PC-3 (cell line): ENCODE measurements at regions not wholly inside any gene's neighbourhood (a gene's known extent, or its start where the extent isn't known, plus 50 kb on each side); places are given as distances from the start of the nearest gene placed in this dataset.

Experiments used
- EZH2 ChIP-seq: fragments of 300-600 bp; sonication (generic); IDR thresholded peaks from one replicate; pipeline ENCODE4 v1.6.1; 2017; ENCODE audit warnings: antibody characterized with exemption, mild to moderate bottlenecking, low read length; ENCODE audit not compliant: unreplicated experiment
- EZH2phosphoT487 ChIP-seq: fragments of 300-600 bp; sonication (generic); IDR thresholded peaks from 2 replicates; pipeline ENCODE4 v1.6.1; 2018; ENCODE audit warnings: mild to moderate bottlenecking, antibody characterized with exemption, low read length, borderline replicate concordance
- TF ChIP-seq, protein P1 (sequence below): fragments of 300-600 bp; sonication (generic); conservative IDR thresholded peaks from 2 replicates; pipeline ENCODE4 v1.5.1; 2017; ENCODE audit warnings: antibody characterized with exemption, low read depth, mild to moderate bottlenecking, low read length

DNA sequence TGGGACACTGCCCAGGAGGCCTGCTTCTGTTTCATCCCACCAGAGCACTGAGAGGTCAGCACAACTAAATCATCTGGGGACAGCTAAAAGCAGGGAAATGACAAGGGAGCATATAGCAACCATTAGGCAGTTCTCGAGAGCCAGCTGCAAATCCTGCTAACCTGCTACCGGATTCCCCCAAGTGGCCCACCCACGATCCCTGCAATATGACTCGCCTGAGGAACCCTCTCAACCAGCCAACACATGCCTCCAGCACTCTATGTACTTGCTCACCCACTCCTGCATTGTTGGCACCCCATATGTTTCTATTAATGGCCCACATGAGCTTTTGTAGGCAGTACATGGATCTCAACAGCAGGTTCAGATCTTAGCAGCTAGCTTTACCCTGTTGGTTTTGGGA, 326.0 kb downstream of the GABRG2 start:
- TF ChIP-seq, protein P1, sequence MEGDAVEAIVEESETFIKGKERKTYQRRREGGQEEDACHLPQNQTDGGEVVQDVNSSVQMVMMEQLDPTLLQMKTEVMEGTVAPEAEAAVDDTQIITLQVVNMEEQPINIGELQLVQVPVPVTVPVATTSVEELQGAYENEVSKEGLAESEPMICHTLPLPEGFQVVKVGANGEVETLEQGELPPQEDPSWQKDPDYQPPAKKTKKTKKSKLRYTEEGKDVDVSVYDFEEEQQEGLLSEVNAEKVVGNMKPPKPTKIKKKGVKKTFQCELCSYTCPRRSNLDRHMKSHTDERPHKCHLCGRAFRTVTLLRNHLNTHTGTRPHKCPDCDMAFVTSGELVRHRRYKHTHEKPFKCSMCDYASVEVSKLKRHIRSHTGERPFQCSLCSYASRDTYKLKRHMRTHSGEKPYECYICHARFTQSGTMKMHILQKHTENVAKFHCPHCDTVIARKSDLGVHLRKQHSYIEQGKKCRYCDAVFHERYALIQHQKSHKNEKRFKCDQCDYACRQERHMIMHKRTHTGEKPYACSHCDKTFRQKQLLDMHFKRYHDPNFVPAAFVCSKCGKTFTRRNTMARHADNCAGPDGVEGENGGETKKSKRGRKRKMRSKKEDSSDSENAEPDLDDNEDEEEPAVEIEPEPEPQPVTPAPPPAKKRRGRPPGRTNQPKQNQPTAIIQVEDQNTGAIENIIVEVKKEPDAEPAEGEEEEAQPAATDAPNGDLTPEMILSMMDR = no peak
- TF ChIP-seq EZH2 = no peak
- no peak for TF ChIP-seq EZH2phosphoT487
